ENCODE measurements at regions not wholly inside any gene's neighbourhood (a gene's known extent, or its start where the extent isn't known, plus 50 kb on each side); places are given as distances from the start of the nearest gene placed in this dataset.

DNA sequence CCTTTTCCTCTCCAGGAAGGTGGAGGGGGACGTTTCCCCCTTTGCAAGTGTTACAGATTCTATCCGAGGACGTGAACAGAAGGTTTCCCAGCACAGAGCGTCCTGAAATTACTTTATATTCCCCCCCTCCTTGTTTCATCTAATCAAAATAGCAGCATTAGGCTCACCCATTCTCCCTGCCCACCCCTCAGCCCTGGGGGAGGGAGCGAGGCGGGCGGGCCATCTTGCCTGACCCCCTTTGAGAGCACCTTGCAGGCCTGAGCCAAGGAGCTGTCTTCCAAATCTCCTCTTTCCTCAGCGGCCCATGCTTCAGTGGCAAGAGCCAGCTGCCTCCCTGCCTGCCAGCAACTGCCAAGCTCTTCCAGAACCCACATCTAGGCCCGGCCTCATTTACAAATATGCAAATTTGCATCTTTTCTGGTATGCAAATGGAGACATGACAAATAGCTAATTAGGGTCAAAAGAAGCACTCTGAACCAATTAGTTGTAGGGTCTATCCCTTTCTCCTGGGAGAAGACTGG is 69.1 kb upstream of the POU3F1 start:
- TF ChIP-seq SUZ12 (IDR thresholded peaks at IDR 0.05; ENCODE audit: extremely low read depth, insufficient read depth, insufficient read length), result no peak
- no peak for DNase-seq (ENCODE audit: low read depth, low spot score)
- Histone ChIP-seq H3K36me3 (ENCODE audit: insufficient read depth, insufficient read length, low read length) (no peaks in the 10 kb centered on the region), H3K9me3 (ENCODE audit: insufficient read depth, low read length) (no peaks in the 10 kb centered on the region), H3K27me3 (ENCODE audit: insufficient read depth, insufficient read length) (no peaks in the 10 kb centered on the region), H3K9ac (ENCODE audit: insufficient read length, low read depth) (no peak overlapping the region), H3K4me3 (ENCODE audit: insufficient read length, low read depth) (no peak overlapping the region), H3K4me1 (ENCODE audit: insufficient read depth, insufficient read length) (peaks cover 7% of the 10 kb centered on the region)

GRCh38 chr1:38115226-38115625 is 68.6 kb upstream of the POU3F1 start:
- Histone ChIP-seq H3K27me3 (ENCODE audit: insufficient read depth, insufficient read length) (no peaks in the 10 kb centered on the region), H3K36me3 (ENCODE audit: insufficient read depth, insufficient read length, low read length) (no peaks in the 10 kb centered on the region), H3K4me1 (ENCODE audit: insufficient read depth, insufficient read length) (peaks cover 7% of the 10 kb centered on the region), H3K4me3 (ENCODE audit: insufficient read length, low read depth) (no peak overlapping the region), H3K9ac (ENCODE audit: insufficient read length, low read depth) (no peak overlapping the region), H3K9me3 (ENCODE audit: insufficient read depth, low read length) (no peaks in the 10 kb centered on the region; the same call in 1 of the 2 replicates)
- DNase-seq (ENCODE audit: low read depth, low spot score), result no peak
- TF ChIP-seq ZNF274 (IDR thresholded peaks at IDR 0.05; ENCODE audit: low read depth, low read length) (no peak), SUZ12 (IDR thresholded peaks at IDR 0.05; ENCODE audit: extremely low read depth, insufficient read depth, insufficient read length) (no peak), YY1 (IDR thresholded peaks at IDR 0.05; ENCODE audit: insufficient read depth, insufficient read length) (no peak)

GRCh38 chr1:38114241-38115026 is 67.8 kb upstream of the POU3F1 start:
- Histone ChIP-seq H3K9ac (ENCODE audit: insufficient read length, low read depth) (no peak overlapping the region), H3K4me3 (ENCODE audit: insufficient read length, low read depth) (no peak overlapping the region), H3K4me1 (ENCODE audit: insufficient read depth, insufficient read length) (peaks cover 7% of the 10 kb centered on the region), H3K9me3 (ENCODE audit: insufficient read depth, low read length) (no peaks in the 10 kb centered on the region; the same call in 1 of the 2 replicates), H3K36me3 (ENCODE audit: insufficient read depth, insufficient read length, low read length) (no peaks in the 10 kb centered on the region), H3K27me3 (ENCODE audit: insufficient read depth, insufficient read length) (no peaks in the 10 kb centered on the region)
- DNase-seq (ENCODE audit: low read depth, low spot score), result no peak
- no peak for TF ChIP-seq ZNF274 (IDR thresholded peaks at IDR 0.05; ENCODE audit: low read depth, low read length)
- TF ChIP-seq YY1 (IDR thresholded peaks at IDR 0.05; ENCODE audit: insufficient read depth, insufficient read length), result no peak
- TF ChIP-seq SUZ12 (IDR thresholded peaks at IDR 0.05; ENCODE audit: extremely low read depth, insufficient read depth, insufficient read length), result no peak

DNA sequence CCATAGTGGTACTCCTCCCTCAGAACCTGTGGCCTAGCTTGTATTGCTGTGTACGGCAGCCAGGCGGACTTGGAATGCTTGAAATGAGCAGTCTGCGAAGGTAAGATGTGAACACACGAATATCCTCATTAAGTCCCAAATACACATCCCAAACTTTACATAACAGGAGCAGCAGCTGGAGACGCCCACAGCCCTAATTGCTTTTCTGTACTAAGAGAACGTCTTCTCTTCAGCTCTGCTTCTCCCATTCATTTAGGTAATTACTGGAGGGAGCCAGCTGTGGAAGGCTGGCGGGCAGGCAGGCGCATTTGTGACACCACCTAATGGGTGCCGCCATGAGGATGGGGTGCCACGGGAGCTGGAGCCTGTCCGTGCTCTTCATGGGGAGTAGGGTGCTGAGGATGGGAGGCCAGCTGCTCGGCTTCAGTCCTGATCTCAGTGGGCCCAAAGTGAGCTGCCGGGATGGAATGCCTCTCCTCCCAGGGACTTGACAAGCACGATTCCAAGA is 66.6 kb upstream of the POU3F1 start:
- TF ChIP-seq ZNF274 (IDR thresholded peaks at IDR 0.05; ENCODE audit: low read depth, low read length) (no peak), YY1 (IDR thresholded peaks at IDR 0.05; ENCODE audit: insufficient read depth, insufficient read length) (no peak), SUZ12 (IDR thresholded peaks at IDR 0.05; ENCODE audit: extremely low read depth, insufficient read depth, insufficient read length) (no peak)
- H3K4me1 ChIP-seq (ENCODE audit: insufficient read depth, insufficient read length), result peaks cover 7% of the 10 kb centered on the region
- H3K4me3 ChIP-seq (ENCODE audit: insufficient read length, low read depth), result no peak overlapping the region
- H3K9me3 ChIP-seq (ENCODE audit: insufficient read depth, low read length), result no peaks in the 10 kb centered on the region; the same call in 1 of the 2 replicates
- H3K36me3 ChIP-seq (ENCODE audit: insufficient read depth, insufficient read length, low read length), result no peaks in the 10 kb centered on the region
- no peaks in the 10 kb centered on the region for H3K27me3 ChIP-seq (ENCODE audit: insufficient read depth, insufficient read length)
- H3K9ac ChIP-seq (ENCODE audit: insufficient read length, low read depth), result no peak overlapping the region
- DNase-seq (ENCODE audit: low read depth, low spot score), result no peak

DNA sequence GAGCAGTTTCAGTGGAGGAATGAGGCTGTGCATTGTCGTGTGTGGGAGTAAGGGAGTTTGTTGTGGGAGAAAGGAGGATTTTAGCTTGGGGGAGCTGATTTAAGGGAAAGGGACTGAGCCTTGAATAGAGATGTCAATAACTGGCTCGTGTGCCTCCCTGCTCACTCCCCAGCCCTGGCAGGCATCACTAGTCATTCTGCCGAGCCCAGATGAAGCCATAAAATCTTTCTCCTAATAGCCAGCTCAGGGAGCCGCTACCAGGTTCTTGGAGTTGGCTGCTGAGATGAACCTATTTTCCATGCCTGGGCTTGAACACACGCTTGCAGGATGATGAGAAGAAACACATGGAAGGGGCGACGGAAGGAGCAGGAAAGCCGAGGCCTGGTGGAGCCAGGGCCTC is 65.0 kb upstream of the POU3F1 start:
- TF ChIP-seq YY1 (IDR thresholded peaks at IDR 0.05; ENCODE audit: insufficient read depth, insufficient read length) (no peak), ZNF274 (IDR thresholded peaks at IDR 0.05; ENCODE audit: low read depth, low read length) (no peak), SUZ12 (IDR thresholded peaks at IDR 0.05; ENCODE audit: extremely low read depth, insufficient read depth, insufficient read length) (no peak)
- Histone ChIP-seq H3K27me3 (ENCODE audit: insufficient read depth, insufficient read length) (no peaks in the 10 kb centered on the region), H3K4me1 (ENCODE audit: insufficient read depth, insufficient read length) (peaks cover 7% of the 10 kb centered on the region), H3K9me3 (ENCODE audit: insufficient read depth, low read length) (no peaks in the 10 kb centered on the region; the same call in 1 of the 2 replicates), H3K9ac (ENCODE audit: insufficient read length, low read depth) (no peak overlapping the region), H3K4me3 (ENCODE audit: insufficient read length, low read depth) (no peak overlapping the region), H3K36me3 (ENCODE audit: insufficient read depth, insufficient read length, low read length) (no peaks in the 10 kb centered on the region)
- no peak for DNase-seq (ENCODE audit: low read depth, low spot score)

- TF ChIP-seq YY1 (IDR thresholded peaks at IDR 0.05; ENCODE audit: insufficient read depth, insufficient read length) (no peak), SUZ12 (IDR thresholded peaks at IDR 0.05; ENCODE audit: extremely low read depth, insufficient read depth, insufficient read length) (no peak), ZNF274 (IDR thresholded peaks at IDR 0.05; ENCODE audit: low read depth, low read length) (no peak)
- no peak overlapping the region for H3K4me3 ChIP-seq (ENCODE audit: insufficient read length, low read depth)
Observed at GRCh38 chr1:38105267-38105666, 58.7 kb upstream of the POU3F1 start.

GRCh38 chr1:38102636-38103035 is 56.0 kb upstream of the POU3F1 start:
- H3K9ac ChIP-seq (ENCODE audit: insufficient read length, low read depth), result no peak overlapping the region
- H3K4me1 ChIP-seq (ENCODE audit: insufficient read depth, insufficient read length), result peaks cover 6% of the 10 kb centered on the region
- no peaks in the 10 kb centered on the region for H3K9me3 ChIP-seq (ENCODE audit: insufficient read depth, low read length)
- TF ChIP-seq SUZ12 (IDR thresholded peaks at IDR 0.05; ENCODE audit: extremely low read depth, insufficient read depth, insufficient read length) (no peak), YY1 (IDR thresholded peaks at IDR 0.05; ENCODE audit: insufficient read depth, insufficient read length) (no peak), ZNF274 (IDR thresholded peaks at IDR 0.05; ENCODE audit: low read depth, low read length) (no peak)
- no peaks in the 10 kb centered on the region for H3K27me3 ChIP-seq (ENCODE audit: insufficient read depth, insufficient read length)
- H3K36me3 ChIP-seq (ENCODE audit: insufficient read depth, insufficient read length, low read length), result no peaks in the 10 kb centered on the region
- no peak overlapping the region for H3K4me3 ChIP-seq (ENCODE audit: insufficient read length, low read depth)
- no peak for DNase-seq (ENCODE audit: low read depth, low spot score)

More at GRCh38 chr1:38105267-38105666, 58.7 kb upstream of the POU3F1 start:
- Histone ChIP-seq H3K36me3 (ENCODE audit: insufficient read depth, insufficient read length, low read length) (no peaks in the 10 kb centered on the region), H3K9me3 (ENCODE audit: insufficient read depth, low read length) (no peaks in the 10 kb centered on the region; the same call in 1 of the 2 replicates), H3K4me1 (ENCODE audit: insufficient read depth, insufficient read length) (peaks cover 4% of the 10 kb centered on the region), H3K27me3 (ENCODE audit: insufficient read depth, insufficient read length) (no peaks in the 10 kb centered on the region), H3K9ac (ENCODE audit: insufficient read length, low read depth) (no peak overlapping the region)
- no peak for DNase-seq (ENCODE audit: low read depth, low spot score)
